ENCODE measurements at regions not wholly inside any gene's neighbourhood (a gene's known extent, or its start where the extent isn't known, plus 50 kb on each side); places are given as distances from the start of the nearest gene placed in this dataset.
"Not testable (repeated sequence)": the region's sequence is repeated elsewhere in the genome, so short reads cannot be mapped to it uniquely, and the experiment has no call there.

DNA sequence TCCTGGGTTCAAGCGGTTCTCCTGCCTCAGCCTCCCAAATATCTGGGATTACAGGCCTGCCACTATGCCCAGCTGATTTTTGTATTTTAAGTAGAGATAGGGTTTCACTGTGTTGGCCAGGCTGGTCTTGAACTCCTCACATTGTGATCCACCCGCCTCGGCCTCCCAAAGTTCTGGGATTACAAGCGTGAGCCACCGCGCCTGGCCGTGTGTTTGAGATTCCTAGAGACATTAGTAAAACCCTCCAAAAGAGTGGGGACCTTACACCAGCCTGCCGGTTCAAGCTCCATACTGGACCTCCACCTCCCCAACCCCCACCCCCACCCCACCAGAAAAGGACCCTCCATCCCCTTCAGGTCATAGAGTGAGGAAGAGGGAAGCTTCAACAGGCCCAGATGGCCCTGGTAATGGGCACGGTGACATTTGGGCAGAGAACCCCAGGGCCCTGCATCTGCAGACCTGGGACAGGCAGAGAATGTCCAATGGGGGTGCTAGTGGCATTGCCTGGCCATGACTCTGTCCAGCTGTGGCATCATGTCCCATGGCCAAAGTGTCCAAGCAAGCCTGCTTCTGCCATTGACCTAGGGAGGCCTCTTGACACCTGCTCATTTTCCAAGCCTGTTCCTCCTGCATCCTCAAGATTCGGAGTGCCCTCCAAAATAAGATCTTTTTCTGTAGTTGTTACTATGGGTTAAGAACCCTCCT is 108.9 kb upstream of the KLF13 start:
- no peak for DNase-seq (ENCODE audit: low read depth, low spot score)

DNA sequence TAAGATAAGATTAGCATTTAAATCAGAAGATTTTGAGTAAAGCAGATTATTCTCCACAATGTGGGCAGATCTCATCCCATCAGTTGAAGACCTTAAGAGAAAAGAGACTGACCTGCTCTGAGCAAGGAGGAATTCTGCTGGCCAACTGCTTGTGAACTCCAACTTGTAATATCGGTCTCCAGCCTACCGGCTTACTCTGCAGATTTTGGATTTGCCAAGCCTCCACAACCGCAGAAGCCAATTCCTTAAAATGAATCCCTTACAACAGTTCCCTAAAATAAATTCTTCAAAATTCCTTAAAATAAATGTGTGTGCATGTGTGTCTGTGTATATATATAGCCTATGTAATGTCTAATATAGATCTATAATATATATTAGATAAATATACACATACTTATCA is 107.4 kb upstream of the KLF13 start:
- no peak for DNase-seq (ENCODE audit: low read depth, low spot score)

DNA sequence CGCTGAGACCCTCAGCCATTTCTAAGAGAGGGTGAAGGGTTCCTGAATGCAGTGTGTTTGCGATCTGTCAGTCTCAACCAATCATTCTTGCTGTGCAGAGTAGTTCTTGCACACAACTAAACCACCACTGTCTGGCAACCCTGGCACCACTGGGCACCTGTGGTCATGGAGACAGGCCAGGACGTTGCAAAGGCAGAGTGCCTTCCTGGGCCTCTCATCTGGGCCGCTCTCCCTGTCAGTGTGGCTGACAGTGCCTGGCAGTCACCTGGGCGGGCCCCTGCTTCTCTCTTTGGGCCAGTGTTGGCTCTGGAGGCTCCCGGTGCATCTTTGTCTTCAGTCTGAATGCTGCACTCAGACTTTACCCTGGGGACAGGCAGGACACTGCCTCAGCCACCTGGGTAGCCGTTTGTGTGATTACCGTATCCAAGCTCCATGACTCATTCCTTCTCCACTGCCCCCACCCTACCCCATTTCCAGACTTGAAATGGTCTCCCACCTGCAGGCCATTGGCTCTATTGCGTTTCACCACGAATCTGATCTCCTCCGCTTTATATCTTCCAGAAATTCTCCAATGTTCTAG is 104.6 kb upstream of the KLF13 start:
- no peak for DNase-seq (ENCODE audit: low read depth, low spot score)

DNA sequence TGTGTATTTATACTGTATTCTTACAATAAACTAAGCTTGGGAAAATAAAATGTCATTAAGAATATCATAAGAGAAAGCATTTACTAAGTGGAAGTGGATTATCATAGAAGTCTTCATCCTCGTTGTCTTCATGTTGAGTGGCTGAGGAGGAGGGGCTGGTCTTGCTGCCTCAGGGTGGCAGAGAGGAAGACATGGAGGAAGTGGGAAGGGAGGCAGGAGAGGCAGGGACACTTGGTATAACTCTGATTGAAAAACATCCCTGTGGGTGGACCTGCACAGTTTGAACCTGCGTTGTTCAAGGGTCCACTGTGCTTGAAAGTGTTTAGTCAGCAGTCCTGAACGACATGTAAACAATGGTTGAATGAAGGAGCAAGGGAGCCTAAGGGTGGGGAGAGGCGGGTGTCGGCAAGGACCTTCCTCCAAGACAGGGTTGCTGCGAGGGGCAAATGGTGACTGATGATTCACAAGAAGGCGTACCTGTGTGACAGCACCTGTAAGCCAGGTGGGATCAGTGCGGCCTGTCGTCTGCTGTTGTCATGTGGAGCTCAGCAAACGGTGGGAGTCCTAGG is 103.8 kb upstream of the KLF13 start:
- no peak for DNase-seq (ENCODE audit: low read depth, low spot score)

DNA sequence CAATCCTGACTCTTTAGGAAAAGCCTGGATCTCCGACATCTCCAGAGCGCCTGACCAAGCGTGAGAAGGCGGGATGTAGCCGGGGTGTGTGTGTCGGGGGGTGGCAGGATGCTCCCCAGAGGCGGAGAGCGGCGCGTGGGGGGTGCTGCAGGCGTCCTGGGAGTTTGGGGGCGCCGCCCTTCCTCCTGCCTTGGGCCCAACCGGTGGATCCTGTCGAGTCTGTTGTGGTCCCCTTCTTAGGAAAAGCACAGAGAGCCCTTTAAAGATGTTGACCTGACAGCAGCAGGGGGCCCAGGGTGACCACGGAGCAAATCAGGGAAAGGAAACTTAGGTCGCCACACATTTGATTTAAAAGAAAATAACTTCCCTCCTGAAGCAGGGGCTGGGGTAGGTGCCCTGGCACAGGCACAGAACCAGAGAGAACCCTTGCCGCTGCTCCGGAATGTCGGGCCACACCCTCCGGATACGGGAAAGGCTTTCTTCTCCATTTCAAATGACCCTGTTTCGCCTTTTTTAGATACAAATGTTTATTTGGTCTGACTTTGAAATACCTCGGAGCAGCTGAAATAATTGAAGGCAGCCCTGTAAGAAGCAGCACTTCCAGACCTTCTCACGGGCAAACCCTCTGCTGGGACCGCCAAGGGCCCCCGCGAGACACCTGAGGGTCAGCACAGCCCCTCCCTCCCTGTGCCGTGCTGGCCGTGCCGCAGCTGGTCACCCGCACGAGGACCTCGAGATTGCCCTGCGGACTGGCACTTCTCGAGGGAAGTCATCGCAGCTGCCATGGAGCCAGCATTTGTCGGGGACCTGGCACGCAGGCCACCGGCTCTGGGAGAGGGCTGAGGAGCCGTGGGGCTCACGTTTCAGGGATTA is 102.9 kb upstream of the KLF13 start:
- DNase-seq (ENCODE audit: low read depth, low spot score): no peak

DNA sequence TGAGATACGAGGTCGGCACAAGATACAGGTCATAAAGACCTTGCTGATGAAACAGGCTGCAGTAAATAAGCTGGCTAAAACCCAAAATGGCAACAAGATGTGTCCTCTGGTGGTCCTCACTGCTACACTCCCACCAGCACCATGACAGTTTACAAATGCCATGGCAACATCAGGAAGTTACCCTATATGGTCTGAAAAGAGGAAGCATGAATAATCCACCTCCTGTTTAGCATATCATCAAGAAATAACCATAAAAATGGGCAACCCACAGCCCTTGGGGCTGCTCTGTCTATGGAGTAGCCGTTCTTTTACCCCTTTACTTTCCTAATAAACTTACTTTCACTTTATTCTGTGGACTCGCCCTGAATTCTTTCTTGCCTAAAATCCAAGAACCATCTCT is 102.0 kb upstream of the KLF13 start:
- DNase-seq (ENCODE audit: low read depth, low spot score): not testable (repeated sequence)

DNA sequence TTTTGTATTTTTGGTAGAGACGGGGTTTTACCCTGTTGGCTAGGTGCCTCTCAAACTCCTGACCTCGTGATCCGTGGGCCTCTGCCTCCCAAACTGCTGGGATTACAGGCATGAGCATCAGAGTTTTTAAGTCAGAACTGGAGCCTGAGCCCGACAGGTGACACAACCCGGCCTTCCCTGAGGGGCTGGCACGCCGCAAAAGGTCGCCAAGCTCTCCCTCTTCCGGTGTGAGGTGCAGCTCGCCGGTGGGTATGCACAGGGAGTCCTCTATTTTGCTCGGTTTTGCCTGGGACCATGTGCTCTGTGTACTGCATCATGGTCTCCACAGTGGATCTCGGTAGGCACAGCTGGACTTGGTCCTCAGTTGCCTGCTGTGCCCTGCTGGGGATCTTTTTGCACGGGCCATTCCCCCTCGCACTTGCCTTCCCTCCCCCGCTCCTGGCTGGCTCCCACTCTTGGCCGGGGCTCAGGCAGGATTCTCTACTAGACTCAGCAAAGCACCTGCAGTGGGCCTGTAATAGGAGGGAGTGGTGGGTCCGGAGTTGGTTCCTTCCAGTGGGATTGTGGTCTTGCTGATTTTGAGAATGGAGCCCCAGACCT is 101.2 kb upstream of the KLF13 start:
- DNase-seq (ENCODE audit: low read depth, low spot score): no peak

DNA sequence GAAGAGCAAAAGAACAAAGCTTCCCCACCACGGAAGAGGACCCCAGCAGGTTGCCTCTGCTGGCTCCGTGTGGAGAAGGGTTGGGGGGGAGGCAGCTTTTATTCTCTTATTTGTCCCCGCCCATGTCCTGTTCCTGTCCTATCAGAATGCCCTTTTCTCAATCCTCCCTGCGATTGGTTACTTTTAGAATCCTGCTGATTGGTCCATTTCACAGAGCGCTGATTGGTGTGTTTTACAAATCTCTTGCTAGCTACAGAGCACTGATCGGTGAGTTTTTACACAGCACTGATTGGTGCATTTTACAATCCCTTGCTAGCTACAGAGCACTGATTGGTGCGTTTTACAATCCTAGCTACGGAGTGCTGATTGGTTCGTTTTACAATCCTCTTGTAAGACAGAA is 100.6 kb upstream of the KLF13 start:
- no peak for DNase-seq (ENCODE audit: low read depth, low spot score)

DNA sequence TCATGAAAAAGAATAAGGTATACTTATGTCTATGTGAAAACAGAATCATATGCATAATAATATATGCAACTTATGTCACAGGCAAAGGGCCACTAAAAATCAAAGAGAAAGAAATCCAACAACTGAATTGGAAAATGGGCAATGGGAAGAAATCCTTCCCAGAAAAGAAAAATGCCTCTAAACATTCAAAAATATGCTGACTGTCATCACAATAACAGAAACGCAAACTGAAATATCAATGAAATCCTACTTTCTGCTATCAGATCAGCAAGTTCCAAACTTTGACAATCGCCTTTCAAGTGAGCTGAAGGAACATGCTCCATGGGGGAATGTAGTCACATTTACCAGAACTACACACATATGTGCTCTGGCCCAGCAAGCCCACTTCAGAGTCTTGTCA is 99.4 kb upstream of the KLF13 start:
- DNase-seq (ENCODE audit: low read depth, low spot score): no peak

DNA sequence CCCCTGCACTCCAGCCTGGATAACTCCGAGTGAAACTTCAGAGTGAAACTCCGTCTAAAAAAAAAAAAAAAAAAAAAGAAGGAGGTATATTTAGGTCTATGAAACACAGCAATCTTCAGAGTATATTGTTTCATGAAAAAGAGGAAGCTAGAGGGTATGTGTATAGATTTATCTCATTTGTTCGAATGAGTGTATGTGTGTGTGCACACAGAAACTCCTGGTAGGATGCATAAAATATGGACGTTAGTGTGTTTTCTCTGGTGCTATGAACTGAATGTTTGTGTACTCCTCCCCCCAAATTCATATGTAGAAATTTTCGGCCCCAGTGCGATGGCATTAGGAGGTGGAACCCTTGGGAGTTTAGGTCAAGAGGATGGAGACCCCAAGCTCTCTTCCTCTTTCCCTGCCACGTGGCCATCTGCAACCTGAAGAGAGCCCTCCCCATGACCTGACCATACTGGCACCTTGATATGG is 98.6 kb upstream of the KLF13 start:
- DNase-seq (ENCODE audit: low read depth, low spot score): no peak

DNA sequence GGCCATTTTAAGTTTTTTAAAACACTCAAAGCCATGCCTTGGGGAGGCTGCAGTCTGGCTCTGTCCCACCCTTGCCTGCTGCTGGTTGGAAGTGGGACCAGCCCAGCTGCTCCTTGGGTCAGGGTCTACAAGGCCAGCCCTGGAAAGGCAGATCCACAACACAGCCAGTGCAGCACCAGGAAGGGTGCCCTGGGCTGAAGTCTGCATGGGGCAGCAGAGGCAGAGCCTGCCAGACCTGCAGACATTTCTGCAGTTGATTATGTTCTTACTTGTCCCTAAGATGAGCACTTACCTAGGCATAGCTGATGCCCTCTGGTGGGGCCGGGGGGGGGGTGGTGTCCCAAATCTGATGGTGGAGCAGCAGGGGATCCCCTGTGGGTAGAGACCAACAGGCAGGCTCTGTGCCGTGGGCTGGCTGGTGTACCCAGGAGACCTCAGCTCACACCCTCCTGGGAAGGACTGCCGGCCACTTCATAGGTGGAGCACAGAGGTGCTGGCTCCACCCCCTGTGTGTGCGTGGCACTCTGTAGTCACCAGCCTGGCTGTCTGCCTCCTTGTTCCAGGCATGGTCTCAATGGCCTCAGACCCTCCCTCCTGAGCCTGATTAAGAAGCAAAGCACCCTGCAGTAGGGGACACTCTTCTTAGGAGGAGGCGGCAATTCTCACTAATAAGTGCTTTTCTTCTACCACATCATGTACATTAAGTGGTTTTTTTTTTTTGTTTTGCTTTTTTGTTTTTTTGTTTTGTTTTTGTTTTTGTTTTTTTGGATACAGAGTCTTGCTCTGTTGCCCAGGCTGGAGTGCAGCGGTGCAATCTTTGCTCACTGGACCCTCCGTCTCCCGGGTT is 97.4 kb upstream of the KLF13 start:
- DNase-seq (ENCODE audit: low read depth, low spot score): no peak

DNA sequence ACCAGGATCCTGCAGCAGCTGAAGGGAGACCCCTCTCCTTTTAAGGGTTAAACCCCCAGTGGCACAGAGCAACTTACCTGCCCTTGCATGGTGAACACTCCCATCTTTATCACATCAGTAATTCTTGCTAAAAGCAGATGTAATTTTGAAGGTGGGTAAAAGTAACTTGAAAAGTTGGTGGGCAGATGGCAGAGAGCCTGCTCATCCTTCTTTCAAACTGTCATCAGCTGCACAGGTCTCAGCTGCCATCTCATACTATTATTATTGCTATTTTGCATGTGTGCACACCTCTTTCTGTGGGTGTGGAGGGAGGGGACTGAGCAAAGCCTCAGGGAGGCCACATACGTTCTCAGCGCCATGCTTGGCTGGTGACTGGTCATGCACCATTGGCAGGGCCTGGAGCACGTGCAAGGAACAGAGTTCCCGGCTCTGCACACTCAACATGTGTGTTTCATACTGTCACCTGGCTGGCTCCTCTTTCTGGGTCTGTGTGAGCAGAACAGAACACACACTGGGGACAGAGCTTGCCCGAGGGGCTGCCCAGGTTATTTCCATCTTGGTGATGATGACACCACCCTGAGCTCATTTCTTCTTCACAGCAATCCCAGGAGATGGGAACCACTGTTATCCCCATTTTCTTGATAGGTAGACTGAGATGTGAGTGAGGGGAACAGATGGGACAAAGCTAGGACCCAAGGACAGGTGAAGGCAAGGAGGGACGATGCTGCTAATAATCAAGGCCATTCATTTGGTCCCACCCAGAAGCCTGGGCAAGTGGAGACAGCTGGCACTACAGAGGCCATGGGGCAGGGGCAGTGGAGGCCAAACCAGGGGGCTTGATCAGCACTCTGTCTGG is 95.8 kb upstream of the KLF13 start:
- DNase-seq (ENCODE audit: low read depth, low spot score): no peak

DNA sequence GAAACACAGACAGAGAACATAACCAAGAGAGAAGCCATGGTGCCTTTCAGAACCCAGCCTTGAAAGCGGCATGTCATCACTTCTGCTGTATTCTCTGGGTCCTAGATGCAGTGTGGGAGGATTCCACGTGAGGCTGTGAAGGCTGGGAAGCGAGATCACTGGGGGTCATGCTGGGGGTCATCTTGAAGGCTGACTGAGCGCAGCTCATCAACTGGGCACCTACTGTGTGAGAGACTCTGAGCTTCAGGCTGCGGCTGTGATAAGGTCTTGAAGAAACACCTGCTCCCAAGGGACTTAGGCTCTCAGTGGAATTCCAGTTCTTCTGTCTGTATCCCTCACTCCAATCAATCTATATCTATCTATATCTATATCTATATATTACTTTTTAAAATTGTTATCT is 91.8 kb upstream of the KLF13 start:
- DNase-seq (ENCODE audit: low read depth, low spot score): no peak

DNA sequence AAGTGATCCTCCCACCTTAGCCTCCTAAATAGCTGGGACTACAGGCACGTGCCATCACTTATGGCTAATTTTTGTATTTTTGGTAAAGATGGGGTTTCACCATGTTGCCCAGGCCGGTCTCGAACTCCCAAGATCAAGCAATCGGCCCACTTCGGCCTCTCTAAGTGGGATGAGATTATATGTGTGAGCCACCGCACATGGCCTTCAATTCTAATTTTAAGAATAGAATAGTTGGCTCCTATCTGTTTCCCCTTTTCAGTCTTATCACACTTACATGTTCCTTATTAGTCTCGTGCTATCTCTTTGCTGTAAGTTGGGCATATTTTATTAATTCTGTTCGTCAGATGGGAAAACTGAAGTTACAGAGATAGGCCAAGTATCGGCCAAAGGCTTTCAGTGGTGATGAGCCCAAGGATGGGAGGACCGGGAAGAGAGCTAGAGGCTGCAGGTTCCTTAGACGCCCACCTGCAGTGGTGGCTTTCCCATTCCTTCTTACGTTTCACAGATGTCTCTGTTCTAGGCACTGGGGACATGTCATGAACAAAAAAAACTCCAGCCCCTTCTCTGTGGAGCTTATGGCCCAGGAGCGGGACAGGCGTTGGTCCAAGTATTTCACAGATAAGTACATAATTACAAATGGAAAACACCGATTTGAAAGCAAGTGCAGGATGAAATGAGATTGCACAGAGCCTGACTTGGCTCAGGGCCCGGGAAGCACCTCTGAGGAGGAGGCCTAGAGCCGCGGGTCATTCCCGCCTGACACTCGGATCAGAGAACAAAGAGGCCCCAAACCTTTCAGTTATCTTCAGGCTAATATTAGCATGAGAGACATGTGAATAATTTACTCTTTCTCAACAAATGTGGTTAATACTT is 91.1 kb upstream of the KLF13 start:
- no peak for DNase-seq (ENCODE audit: low read depth, low spot score)

DNA sequence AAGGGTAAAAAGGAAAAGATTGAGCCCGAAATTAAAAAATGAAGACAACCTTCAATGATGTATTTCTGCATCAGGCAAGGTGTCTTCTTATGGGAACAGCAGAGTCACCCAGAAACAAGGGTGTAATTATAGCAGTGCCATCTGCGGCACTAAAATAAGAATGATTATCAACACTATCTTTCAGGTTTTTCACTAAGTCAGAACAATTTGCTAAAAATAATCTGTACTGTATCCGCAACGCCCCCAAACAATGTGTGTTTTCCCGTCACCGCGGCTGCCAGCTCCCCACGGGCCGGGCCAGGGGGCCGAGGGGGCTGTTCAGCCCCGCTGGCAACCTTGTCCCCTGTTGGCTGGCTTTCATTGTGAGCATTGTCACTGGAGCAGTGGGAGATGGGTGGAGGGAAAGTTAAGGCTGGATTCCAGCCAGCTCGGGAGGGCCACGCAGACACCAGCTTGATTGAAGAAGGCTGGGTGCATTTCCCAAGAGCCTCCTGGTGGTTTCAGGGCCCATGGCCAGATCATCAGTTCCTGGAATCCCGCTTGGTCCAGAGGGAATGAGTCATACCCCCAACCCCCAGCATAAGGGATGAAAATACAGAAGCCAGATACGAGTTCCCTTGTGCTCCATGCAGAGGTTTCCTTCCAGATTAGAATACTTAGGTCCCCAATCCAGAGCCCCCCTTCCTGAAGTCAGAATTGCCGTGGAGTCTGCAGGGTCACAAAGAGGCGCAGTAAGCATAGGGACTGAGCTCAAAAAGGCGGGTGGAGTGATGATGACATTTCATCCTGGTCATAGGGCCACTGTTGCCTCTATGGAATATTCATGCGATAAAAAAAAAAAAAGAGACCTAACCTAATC is 90.2 kb upstream of the KLF13 start:
- DNase-seq (ENCODE audit: low read depth, low spot score): peak; percentile 87

DNA sequence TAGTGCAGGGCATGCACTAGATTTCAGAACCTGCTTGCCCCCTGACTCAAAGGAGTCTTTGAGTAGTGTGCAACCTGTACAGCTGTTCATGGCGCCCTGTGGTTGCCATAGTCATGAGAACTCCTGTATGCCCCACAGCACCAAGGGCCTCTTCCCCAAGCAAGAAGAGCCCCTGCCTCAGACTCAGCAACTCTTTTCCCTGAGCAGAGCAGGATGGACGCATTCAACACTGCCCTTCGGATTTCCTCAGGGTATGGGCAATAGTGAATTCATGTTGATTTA is 89.7 kb upstream of the KLF13 start:
- no peak for DNase-seq (ENCODE audit: low read depth, low spot score)

DNA sequence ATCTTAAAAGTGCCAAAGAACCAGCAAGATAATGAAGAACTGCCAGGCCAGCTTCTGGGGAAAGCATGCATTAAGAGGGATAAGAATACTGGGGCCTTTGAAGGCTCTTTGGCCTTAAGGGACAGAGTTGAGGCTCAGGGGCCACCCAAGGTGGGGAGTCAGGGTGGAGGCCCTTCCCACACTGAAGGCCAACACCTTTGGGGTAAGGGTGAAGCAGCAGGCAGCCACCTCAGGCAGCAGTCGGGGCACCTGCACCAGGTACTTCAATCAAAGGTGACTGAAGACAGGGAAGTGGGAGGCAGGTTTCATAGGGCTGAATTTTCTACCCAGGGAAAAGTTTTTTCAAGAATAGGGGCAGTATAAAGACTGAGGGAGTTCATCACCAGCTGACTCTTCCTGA is 87.7 kb upstream of the KLF13 start:
- DNase-seq (ENCODE audit: low read depth, low spot score): no peak

DNA sequence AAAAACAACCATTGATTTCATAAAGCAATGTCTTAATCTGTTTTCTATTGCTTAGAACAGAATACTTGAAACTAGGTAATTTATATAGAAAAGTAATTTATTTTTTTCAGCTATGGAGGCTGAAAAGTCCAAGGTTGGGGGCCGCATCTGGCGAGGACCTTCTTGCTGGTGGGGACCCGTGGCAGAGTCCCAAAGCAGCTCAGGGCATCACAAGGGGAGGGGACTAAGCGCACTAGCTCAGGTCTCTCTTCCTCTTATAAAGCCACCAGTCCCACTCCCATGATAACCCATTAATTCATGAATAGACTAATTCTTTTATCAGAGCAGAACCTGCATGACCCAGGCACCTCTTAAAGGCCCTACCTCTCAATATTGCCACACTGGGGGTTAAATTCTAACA is 87.2 kb upstream of the KLF13 start:
- no peak for DNase-seq (ENCODE audit: low read depth, low spot score)
